NCI-H748 (cell line): ENCODE measurements at regions not wholly inside any gene's neighbourhood (a gene's known extent, or its start where the extent isn't known, plus 50 kb on each side); places are given as distances from the start of the nearest gene placed in this dataset.
A peak's percentile ranks its signal among the peaks of the same experiment; 100 is the strongest.

Experiments used
- DNase-seq: peaks from one replicate; lab custom pipeline; 2025; ENCODE audit not compliant: unreplicated experiment; lab: John Stamatoyannopoulos, UW

- no peak for DNase-seq
Observed at GRCh38 chr18:40917056-40917455, 1038.0 kb upstream of the PIK3C3 start.

- no peak for DNase-seq
Observed at GRCh38 chr18:40915724-40916123, 1039.3 kb upstream of the PIK3C3 start.

- no peak for DNase-seq
Observed at GRCh38 chr18:40911582-40912254, 1043.3 kb upstream of the PIK3C3 start.

- DNase-seq = no peak
Observed at GRCh38 chr18:40911041-40911440, 1044.0 kb upstream of the PIK3C3 start.

GRCh38 chr18:40907842-40908241 is 1047.2 kb upstream of the PIK3C3 start:
- DNase-seq = peak; percentile 83

GRCh38 chr18:40904295-40904694 is 1050.7 kb upstream of the PIK3C3 start:
- DNase-seq = no peak

GRCh38 chr18:40902436-40902835 is 1052.6 kb upstream of the PIK3C3 start:
- DNase-seq = no peak

GRCh38 chr18:40897884-40898283 is 1057.2 kb upstream of the PIK3C3 start:
- peak; percentile 78 for DNase-seq

- DNase-seq = no peak
Observed at GRCh38 chr18:40883271-40883670, 1071.8 kb upstream of the PIK3C3 start.

GRCh38 chr18:40882468-40882867 is 1072.6 kb upstream of the PIK3C3 start:
- DNase-seq = no peak

GRCh38 chr18:40878371-40878770 is 1076.7 kb upstream of the PIK3C3 start:
- no peak for DNase-seq

GRCh38 chr18:40877096-40877495 is 1077.9 kb upstream of the PIK3C3 start:
- no peak for DNase-seq

- DNase-seq = no peak
Observed at GRCh38 chr18:40875101-40875615, 1079.9 kb upstream of the PIK3C3 start.

GRCh38 chr18:40874233-40874632 is 1080.8 kb upstream of the PIK3C3 start:
- no peak for DNase-seq

GRCh38 chr18:40868110-40868858 is 1086.8 kb upstream of the PIK3C3 start:
- no peak for DNase-seq

GRCh38 chr18:40867459-40867858 is 1087.6 kb upstream of the PIK3C3 start:
- DNase-seq = no peak

- DNase-seq = no peak
Observed at GRCh38 chr18:40866968-40867367, 1088.1 kb upstream of the PIK3C3 start.

- peak; percentile 82 for DNase-seq
Observed at GRCh38 chr18:40866013-40866645, 1088.9 kb upstream of the PIK3C3 start.

GRCh38 chr18:40864846-40865245 is 1090.2 kb upstream of the PIK3C3 start:
- no peak for DNase-seq

GRCh38 chr18:40863801-40864200 is 1091.2 kb upstream of the PIK3C3 start:
- DNase-seq = no peak

- DNase-seq = no peak
Observed at GRCh38 chr18:40860189-40860588, 1094.8 kb upstream of the PIK3C3 start.

GRCh38 chr18:40855661-40856060 is 1099.4 kb upstream of the PIK3C3 start:
- DNase-seq = no peak
